ENCODE measurements at regions not wholly inside any gene's neighbourhood (a gene's known extent, or its start where the extent isn't known, plus 50 kb on each side); places are given as distances from the start of the nearest gene placed in this dataset.

DNA sequence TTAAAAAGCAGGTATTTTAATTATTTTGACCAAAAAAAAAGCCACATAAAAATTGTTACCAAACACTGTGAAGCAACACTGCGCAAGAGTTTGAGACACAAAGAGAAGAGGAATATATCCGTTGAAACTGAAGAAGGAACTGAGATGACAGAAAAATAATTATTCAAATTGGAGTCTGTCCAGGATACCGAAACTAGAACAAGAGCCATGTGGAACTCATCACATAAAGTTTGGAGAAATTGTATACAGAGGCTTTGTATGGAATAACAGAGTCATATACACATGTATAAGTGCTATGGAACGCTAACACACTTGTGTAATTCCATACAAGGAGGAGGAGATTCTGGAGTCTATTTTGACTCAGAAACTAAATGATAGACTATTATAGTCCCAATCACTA, 675.1 kb upstream of the ADGRL2 start:
- no peak overlapping the region for H3K27ac ChIP-seq (ENCODE audit: low read depth, low read length)
- no peaks in the 10 kb centered on the region for H3K27me3 Mint-ChIP-seq (ENCODE audit: insufficient read depth)
- no peak for DNase-seq
- H3K9me3 ChIP-seq (ENCODE audit: control insufficient read depth, low read length), result no peaks in the 10 kb centered on the region
- H3K4me3 Mint-ChIP-seq, result no peak overlapping the region
- no peak for TF ChIP-seq CTCF (conservative IDR thresholded peaks at IDR 0.05)
- no peaks in the 10 kb centered on the region for H3K9me3 Mint-ChIP-seq
- H3K4me3 ChIP-seq (ENCODE audit: low read length), result no peak overlapping the region
- no peaks in the 10 kb centered on the region for H3K36me3 Mint-ChIP-seq (ENCODE audit: low read depth)
- no peaks in the 10 kb centered on the region for H3K4me1 Mint-ChIP-seq
- H3K27me3 ChIP-seq (ENCODE audit: control insufficient read depth, insufficient read depth, low read length, poor library complexity, severe bottlenecking), result no peaks in the 10 kb centered on the region
- no peaks in the 10 kb centered on the region for H3K4me1 ChIP-seq (ENCODE audit: control insufficient read depth, insufficient read depth, low read length)
- H3K9ac ChIP-seq (ENCODE audit: extremely low read depth, low read length, poor library complexity, severe bottlenecking), result no peak overlapping the region
- no peak overlapping the region for H3K27ac Mint-ChIP-seq
- H3K36me3 ChIP-seq (ENCODE audit: control insufficient read depth, insufficient read depth, low read length), result no peaks in the 10 kb centered on the region
- WGBS, 2 experiments (ENCODE audit: insufficient coverage in 1 of 2, insufficient read length in 1 of 2), result 90 to 95% methylated on average over 2 to 4 of the region's 4 CpGs

- no peak overlapping the region for H3K27ac ChIP-seq (ENCODE audit: low read depth, low read length)
- H3K4me3 ChIP-seq (ENCODE audit: low read length), result no peak overlapping the region
- H3K27me3 ChIP-seq (ENCODE audit: control insufficient read depth, insufficient read depth, low read length, poor library complexity, severe bottlenecking), result no peaks in the 10 kb centered on the region
- Mint-ChIP-seq H3K4me3 (no peak overlapping the region), H3K9me3 (no peaks in the 10 kb centered on the region), H3K36me3 (ENCODE audit: low read depth) (no peaks in the 10 kb centered on the region), H3K27ac (no peak overlapping the region), H3K4me1 (no peaks in the 10 kb centered on the region), H3K27me3 (ENCODE audit: insufficient read depth) (no peaks in the 10 kb centered on the region)
- H3K9ac ChIP-seq (ENCODE audit: extremely low read depth, low read length, poor library complexity, severe bottlenecking), result no peak overlapping the region
- H3K36me3 ChIP-seq (ENCODE audit: control insufficient read depth, insufficient read depth, low read length), result no peaks in the 10 kb centered on the region
- H3K9me3 ChIP-seq (ENCODE audit: control insufficient read depth, low read length), result no peaks in the 10 kb centered on the region
- DNase-seq, result no peak
- WGBS, 2 experiments (ENCODE audit: insufficient coverage in 1 of 2, insufficient read length in 1 of 2), result 91 to 95% methylated on average over 3 to 5 of the region's 5 CpGs
- H3K4me1 ChIP-seq (ENCODE audit: control insufficient read depth, insufficient read depth, low read length), result no peaks in the 10 kb centered on the region
- TF ChIP-seq CTCF (conservative IDR thresholded peaks at IDR 0.05), result no peak
These were observed 679.4 kb upstream of the ADGRL2 start for GRCh38 chr1:81121306-81121705.

GRCh38 chr1:81119319-81119718, 681.4 kb upstream of the ADGRL2 start:
- no peaks in the 10 kb centered on the region for H3K36me3 Mint-ChIP-seq (ENCODE audit: low read depth)
- H3K4me1 ChIP-seq (ENCODE audit: control insufficient read depth, insufficient read depth, low read length), result no peaks in the 10 kb centered on the region
- peaks cover under 1% of the 10 kb centered on the region for H3K4me1 Mint-ChIP-seq
- H3K4me3 Mint-ChIP-seq, result no peak overlapping the region
- no peaks in the 10 kb centered on the region for H3K27me3 ChIP-seq (ENCODE audit: control insufficient read depth, insufficient read depth, low read length, poor library complexity, severe bottlenecking)
- no peak for TF ChIP-seq CTCF (conservative IDR thresholded peaks at IDR 0.05)
- H3K36me3 ChIP-seq (ENCODE audit: control insufficient read depth, insufficient read depth, low read length), result no peaks in the 10 kb centered on the region
- H3K9ac ChIP-seq (ENCODE audit: extremely low read depth, low read length, poor library complexity, severe bottlenecking), result no peak overlapping the region
- H3K4me3 ChIP-seq (ENCODE audit: low read length), result no peak overlapping the region
- no peaks in the 10 kb centered on the region for H3K9me3 ChIP-seq (ENCODE audit: control insufficient read depth, low read length)
- DNase-seq, result no peak
- H3K9me3 Mint-ChIP-seq, result no peaks in the 10 kb centered on the region
- no peak overlapping the region for H3K27ac Mint-ChIP-seq
- no peak overlapping the region for H3K27ac ChIP-seq (ENCODE audit: low read depth, low read length)
- WGBS, 2 experiments (ENCODE audit: insufficient coverage in 1 of 2, insufficient read length in 1 of 2), result 95 to 100% methylated on average over 1 of the region's 1 CpG
- no peaks in the 10 kb centered on the region for H3K27me3 Mint-ChIP-seq (ENCODE audit: insufficient read depth)

Data from endodermal cell (in vitro differentiated cells).